Smooth muscle cell (in vitro differentiated cells): ENCODE measurements at regions not wholly inside any gene's neighbourhood (a gene's known extent, or its start where the extent isn't known, plus 50 kb on each side); places are given as distances from the start of the nearest gene placed in this dataset.

Source experiments
- DNase-seq: peaks from one replicate; lab custom pipeline; 2025; ENCODE audit not compliant: unreplicated experiment; lab: John Stamatoyannopoulos, UW
- H2AFZ ChIP-seq: fragments of 200-600 bp; sonication (generic); 2 replicates; pipeline ENCODE4 v1.6.0; 2016; ENCODE audit warnings: antibody characterized with exemption, low read depth, mild to moderate bottlenecking
- H3F3A ChIP-seq: fragments of 200-600 bp; sonication (generic); 2 replicates; pipeline ENCODE4 v1.6.0; 2017; ENCODE audit warnings: antibody characterized with exemption, low read depth
- H3K27ac ChIP-seq: fragments of 200-600 bp; sonication (generic); 2 replicates; pipeline ENCODE4 v1.5.1; 2016; ENCODE audit warnings: low read depth, mild to moderate bottlenecking
- H3K27me3 ChIP-seq: fragments of 200-600 bp; sonication (generic); 2 replicates; pipeline ENCODE4 v1.6.1; 2016; ENCODE audit warnings: low read depth, mild to moderate bottlenecking
- H3K36me3 ChIP-seq: fragments of 200-600 bp; sonication (generic); 2 replicates; pipeline ENCODE4 v1.5.1; 2016; ENCODE audit warnings: low read depth
- H3K4me1 ChIP-seq: fragments of 200-600 bp; sonication (generic); 2 replicates; pipeline ENCODE4 v1.5.1; 2016; ENCODE audit warnings: low read depth
- H3K4me2 ChIP-seq: fragments of 200-600 bp; sonication (generic); 2 replicates; pipeline ENCODE4 v1.6.0; 2016; ENCODE audit warnings: mild to moderate bottlenecking
- H3K4me3 ChIP-seq: fragments of 200-600 bp; sonication (generic); 2 replicates; pipeline ENCODE4 v1.5.1; 2016; ENCODE audit warnings: mild to moderate bottlenecking
- H3K79me2 ChIP-seq: fragments of 200-600 bp; sonication (generic); 2 replicates; pipeline ENCODE4 v1.6.0; 2016; ENCODE audit warnings: low read depth, mild to moderate bottlenecking
- H3K9ac ChIP-seq: fragments of 200-600 bp; sonication (generic); 2 replicates; pipeline ENCODE4 v1.6.0; 2016; ENCODE audit warnings: low read depth
- H3K9me3 ChIP-seq: fragments of 200-600 bp; sonication (generic); replicated peaks from 2 replicates; pipeline ENCODE4 v1.5.1; 2016; ENCODE audit warnings: low read depth
- H4K20me1 ChIP-seq: fragments of 200-600 bp; sonication (generic); 2 replicates; pipeline ENCODE4 v1.6.0; 2016; ENCODE audit warnings: low read depth
- WGBS: methylation state at CpG from one replicate; pipeline ENCODE4 v1.1.7; 2016; ENCODE audit warnings: low lambda C conversion rate; 5-methylcytosine and 5-hydroxymethylcytosine counted together
- TF ChIP-seq, protein P1 (sequence below): fragments of 200-600 bp; sonication (generic); IDR thresholded peaks from 2 replicates; pipeline ENCODE4 v1.5.1; 2017; ENCODE audit warnings: borderline replicate concordance, mild to moderate bottlenecking, antibody characterized with exemption; ENCODE audit not compliant: insufficient read depth, poor library complexity, severe bottlenecking

DNA sequence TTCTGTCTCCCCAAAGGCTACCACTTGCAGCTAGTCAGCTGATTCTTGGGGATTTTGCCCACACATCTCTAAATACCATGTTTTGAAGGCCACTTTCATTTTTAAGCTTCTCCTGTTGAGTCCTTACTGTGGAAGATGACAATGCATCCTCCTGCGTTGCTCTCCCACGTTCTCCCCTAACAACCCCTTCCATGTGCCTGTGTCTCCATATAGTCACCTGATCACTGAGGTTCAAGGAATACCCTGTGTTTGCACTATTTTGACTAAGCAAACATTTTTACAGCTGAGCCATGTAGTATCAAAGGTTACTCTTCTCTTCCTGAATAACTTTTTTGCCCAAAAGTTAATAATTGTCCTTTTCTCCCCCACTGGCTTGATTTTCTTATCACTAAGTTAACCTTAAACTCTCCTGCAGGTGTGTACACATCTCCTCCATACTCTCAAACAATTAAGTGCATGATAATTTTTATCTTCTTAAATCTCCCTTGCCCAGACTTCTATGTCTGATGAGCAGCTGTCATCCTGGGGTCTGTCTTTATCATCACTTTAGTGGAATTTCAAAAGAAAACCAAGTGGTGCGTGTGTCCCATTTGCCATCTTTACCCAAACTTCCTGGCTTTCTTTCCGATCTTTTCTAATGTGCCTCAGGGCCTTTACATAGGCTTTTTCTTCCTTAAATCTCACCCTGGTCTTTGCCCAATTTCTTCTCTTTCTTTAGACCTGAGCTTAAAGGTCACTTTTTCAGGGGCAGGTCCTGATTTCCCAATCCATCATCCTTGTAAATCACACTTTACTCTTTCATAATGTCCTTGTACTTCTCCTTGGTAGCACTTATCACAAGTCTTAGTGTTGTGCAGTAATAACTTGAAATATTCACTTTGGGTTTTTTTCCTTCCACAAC, 85.2 kb upstream of the SPATS2L start:
- no peaks in the 10 kb centered on the region for H4K20me1 ChIP-seq
- TF ChIP-seq, protein P1, sequence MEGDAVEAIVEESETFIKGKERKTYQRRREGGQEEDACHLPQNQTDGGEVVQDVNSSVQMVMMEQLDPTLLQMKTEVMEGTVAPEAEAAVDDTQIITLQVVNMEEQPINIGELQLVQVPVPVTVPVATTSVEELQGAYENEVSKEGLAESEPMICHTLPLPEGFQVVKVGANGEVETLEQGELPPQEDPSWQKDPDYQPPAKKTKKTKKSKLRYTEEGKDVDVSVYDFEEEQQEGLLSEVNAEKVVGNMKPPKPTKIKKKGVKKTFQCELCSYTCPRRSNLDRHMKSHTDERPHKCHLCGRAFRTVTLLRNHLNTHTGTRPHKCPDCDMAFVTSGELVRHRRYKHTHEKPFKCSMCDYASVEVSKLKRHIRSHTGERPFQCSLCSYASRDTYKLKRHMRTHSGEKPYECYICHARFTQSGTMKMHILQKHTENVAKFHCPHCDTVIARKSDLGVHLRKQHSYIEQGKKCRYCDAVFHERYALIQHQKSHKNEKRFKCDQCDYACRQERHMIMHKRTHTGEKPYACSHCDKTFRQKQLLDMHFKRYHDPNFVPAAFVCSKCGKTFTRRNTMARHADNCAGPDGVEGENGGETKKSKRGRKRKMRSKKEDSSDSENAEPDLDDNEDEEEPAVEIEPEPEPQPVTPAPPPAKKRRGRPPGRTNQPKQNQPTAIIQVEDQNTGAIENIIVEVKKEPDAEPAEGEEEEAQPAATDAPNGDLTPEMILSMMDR, result no peak
- H2AFZ ChIP-seq, result no peak overlapping the region
- H3K36me3 ChIP-seq, result no peaks in the 10 kb centered on the region
- peaks cover 13% of the 10 kb centered on the region for H3K4me1 ChIP-seq
- H3K27me3 ChIP-seq, result no peaks in the 10 kb centered on the region
- H3K79me2 ChIP-seq, result no peaks in the 10 kb centered on the region
- H3K9me3 ChIP-seq, result no peaks in the 10 kb centered on the region
- H3K27ac ChIP-seq, result no peak overlapping the region
- H3K9ac ChIP-seq, result no peak overlapping the region
- no peak for DNase-seq
- H3K4me3 ChIP-seq, result no peak overlapping the region
- H3K4me2 ChIP-seq, result no peak overlapping the region
- no peaks in the 10 kb centered on the region for H3F3A ChIP-seq
- 94% methylated on average over 4 of the region's 4 CpGs for WGBS

DNA sequence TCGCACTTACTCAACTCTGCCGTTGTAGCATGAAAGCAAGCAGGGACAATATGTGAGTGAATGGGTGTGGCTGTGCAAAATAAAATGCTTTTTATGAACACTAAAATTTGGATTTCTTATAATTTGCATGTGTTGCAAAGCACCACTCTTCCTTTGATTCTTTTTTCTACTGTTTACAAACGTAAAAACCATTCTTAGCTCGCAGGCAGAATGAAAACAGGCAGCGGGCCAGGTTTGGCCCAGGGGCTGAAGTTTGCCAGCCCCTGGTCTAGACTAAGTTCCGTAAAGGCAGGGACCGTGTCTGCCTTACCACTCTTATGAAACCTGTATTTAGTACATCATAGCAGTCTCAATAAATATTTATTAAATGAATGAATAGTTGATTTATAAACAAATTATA, 83.7 kb upstream of the SPATS2L start:
- Histone ChIP-seq H3F3A (no peaks in the 10 kb centered on the region), H3K27ac (peak overlapping the region; percentile 55), H3K9me3 (no peaks in the 10 kb centered on the region), H3K27me3 (no peaks in the 10 kb centered on the region), H3K4me1 (peaks cover 17% of the 10 kb centered on the region), H3K36me3 (no peaks in the 10 kb centered on the region), H3K4me2 (peak overlapping the region; percentile 28), H2AFZ (no peak overlapping the region), H3K4me3 (no peak overlapping the region), H3K9ac (no peak overlapping the region), H4K20me1 (no peaks in the 10 kb centered on the region), H3K79me2 (no peaks in the 10 kb centered on the region)
- 78% methylated on average over 7 of the region's 7 CpGs for WGBS
- TF ChIP-seq, protein P1, result no peak
- no peak for DNase-seq

DNA sequence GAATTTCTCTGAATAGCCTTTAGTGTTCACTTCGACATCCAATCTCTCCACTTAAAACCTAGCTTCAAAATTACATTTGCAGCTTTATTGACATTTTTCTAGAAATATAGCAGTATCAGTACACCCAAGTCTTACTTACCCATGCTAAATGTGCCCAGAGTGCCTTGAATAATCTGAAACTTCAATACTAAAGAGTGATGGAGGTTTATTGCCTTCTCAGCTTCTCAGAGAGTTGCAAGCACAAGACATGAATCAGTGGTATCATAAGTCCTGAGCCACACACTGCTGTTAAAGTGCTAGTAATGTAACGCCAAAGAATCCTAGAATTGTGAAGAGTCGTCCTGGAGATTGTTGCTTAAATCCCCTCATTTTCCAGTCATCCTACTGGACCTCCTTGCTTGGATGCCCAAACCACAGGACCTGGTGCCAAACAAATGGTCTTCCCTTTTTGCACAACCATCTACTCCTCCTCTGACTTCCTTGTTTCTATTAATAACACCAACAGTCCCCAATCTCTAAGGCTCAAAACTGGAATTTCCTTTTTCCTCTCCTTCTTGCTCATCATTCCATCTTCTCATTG, 83.2 kb upstream of the SPATS2L start:
- H3K4me2 ChIP-seq, result peak overlapping the region; percentile 28
- no peaks in the 10 kb centered on the region for H3K9me3 ChIP-seq
- TF ChIP-seq, protein P1, result no peak
- peaks cover 17% of the 10 kb centered on the region for H3K4me1 ChIP-seq
- peak overlapping the region; percentile 65 for H2AFZ ChIP-seq
- H4K20me1 ChIP-seq, result no peaks in the 10 kb centered on the region
- H3K27me3 ChIP-seq, result no peaks in the 10 kb centered on the region
- no peaks in the 10 kb centered on the region for H3K36me3 ChIP-seq
- no peaks in the 10 kb centered on the region for H3K79me2 ChIP-seq
- no peaks in the 10 kb centered on the region for H3F3A ChIP-seq
- 43% methylated on average over 3 of the region's 3 CpGs for WGBS
- DNase-seq, result no peak
- no peak overlapping the region for H3K9ac ChIP-seq
- peak overlapping the region; percentile 55 for H3K27ac ChIP-seq
- no peak overlapping the region for H3K4me3 ChIP-seq

DNA sequence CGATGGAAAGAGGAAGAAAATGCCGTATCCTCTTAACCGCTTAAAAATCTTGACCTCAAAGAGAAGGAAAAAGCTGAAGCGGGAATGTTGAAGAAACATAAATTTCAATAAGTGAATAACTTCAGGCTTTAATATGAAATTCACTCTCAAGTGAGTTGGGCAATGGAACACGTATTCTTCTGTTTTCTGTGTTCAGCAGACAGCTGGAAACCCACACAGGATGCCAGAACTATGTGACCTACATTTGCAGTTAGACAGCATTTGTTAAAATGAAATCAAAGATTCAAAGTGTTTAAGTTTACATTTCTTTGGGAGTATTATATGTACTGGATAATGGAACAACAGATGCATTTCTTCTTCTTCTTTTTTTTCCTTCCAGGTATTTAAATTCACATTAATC, 80.5 kb upstream of the SPATS2L start:
- H3K27ac ChIP-seq, result peak overlapping the region; percentile 65
- no peaks in the 10 kb centered on the region for H3K79me2 ChIP-seq
- H2AFZ ChIP-seq, result no peak overlapping the region
- TF ChIP-seq, protein P1, result no peak
- no peaks in the 10 kb centered on the region for H3K9me3 ChIP-seq
- no peaks in the 10 kb centered on the region for H3F3A ChIP-seq
- no peak overlapping the region for H3K9ac ChIP-seq
- WGBS, result 84% methylated on average over 5 of the region's 5 CpGs
- H4K20me1 ChIP-seq, result no peaks in the 10 kb centered on the region
- no peaks in the 10 kb centered on the region for H3K36me3 ChIP-seq
- no peaks in the 10 kb centered on the region for H3K27me3 ChIP-seq
- DNase-seq, result no peak
- H3K4me3 ChIP-seq, result no peak overlapping the region
- H3K4me2 ChIP-seq, result peak overlapping the region; percentile 55
- H3K4me1 ChIP-seq, result peaks cover 7% of the 10 kb centered on the region
